ENCODE measurements at regions not wholly inside any gene's neighbourhood (a gene's known extent, or its start where the extent isn't known, plus 50 kb on each side); places are given as distances from the start of the nearest gene placed in this dataset.

- Histone ChIP-seq H3K4me1 (no peaks in the 10 kb centered on the region), H3K9me3 (no peaks in the 10 kb centered on the region), H3K27ac (no peak overlapping the region), H3K4me3 (no peak overlapping the region), H3K36me3 (no peaks in the 10 kb centered on the region), H3K27me3 (no peaks in the 10 kb centered on the region)
- no peak for DNase-seq (ENCODE audit: low spot score)
- TF ChIP-seq, protein P1, sequence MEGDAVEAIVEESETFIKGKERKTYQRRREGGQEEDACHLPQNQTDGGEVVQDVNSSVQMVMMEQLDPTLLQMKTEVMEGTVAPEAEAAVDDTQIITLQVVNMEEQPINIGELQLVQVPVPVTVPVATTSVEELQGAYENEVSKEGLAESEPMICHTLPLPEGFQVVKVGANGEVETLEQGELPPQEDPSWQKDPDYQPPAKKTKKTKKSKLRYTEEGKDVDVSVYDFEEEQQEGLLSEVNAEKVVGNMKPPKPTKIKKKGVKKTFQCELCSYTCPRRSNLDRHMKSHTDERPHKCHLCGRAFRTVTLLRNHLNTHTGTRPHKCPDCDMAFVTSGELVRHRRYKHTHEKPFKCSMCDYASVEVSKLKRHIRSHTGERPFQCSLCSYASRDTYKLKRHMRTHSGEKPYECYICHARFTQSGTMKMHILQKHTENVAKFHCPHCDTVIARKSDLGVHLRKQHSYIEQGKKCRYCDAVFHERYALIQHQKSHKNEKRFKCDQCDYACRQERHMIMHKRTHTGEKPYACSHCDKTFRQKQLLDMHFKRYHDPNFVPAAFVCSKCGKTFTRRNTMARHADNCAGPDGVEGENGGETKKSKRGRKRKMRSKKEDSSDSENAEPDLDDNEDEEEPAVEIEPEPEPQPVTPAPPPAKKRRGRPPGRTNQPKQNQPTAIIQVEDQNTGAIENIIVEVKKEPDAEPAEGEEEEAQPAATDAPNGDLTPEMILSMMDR (IDR thresholded peaks at IDR 0.05): no peak
These were observed 64.0 kb upstream of the THBS2 start for GRCh38 chr6:169317441-169318202.

DNA sequence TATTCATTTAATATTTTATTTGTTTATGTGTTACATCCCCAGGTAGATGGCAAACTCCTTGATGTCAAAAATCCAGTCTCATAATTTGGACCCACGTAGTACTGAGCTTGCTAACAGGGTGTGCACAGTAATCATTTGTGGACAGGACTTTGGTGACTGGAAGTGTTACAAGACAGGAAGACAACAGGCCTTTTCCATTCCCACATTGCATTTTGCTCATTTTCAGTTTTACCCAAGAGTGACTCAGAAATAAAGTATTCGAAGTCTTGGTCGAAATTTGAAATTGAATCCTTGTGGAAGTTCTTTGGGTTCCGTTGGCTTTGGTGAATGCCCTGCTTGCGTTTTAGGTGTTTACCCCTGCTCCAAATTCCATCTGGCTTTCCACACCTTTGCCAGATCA, 63.0 kb upstream of the THBS2 start:
- no peaks in the 10 kb centered on the region for H3K27me3 ChIP-seq
- no peaks in the 10 kb centered on the region for H3K36me3 ChIP-seq
- H3K4me1 ChIP-seq: no peaks in the 10 kb centered on the region
- DNase-seq (ENCODE audit: low spot score): no peak
- no peaks in the 10 kb centered on the region for H3K9me3 ChIP-seq
- TF ChIP-seq, protein P1 (IDR thresholded peaks at IDR 0.05): no peak
- H3K27ac ChIP-seq: no peak overlapping the region
- H3K4me3 ChIP-seq: no peak overlapping the region

GRCh38 chr6:169315830-169316614, 62.4 kb upstream of the THBS2 start:
- Histone ChIP-seq H3K4me1 (no peaks in the 10 kb centered on the region), H3K27ac (no peak overlapping the region), H3K36me3 (no peaks in the 10 kb centered on the region), H3K9me3 (no peaks in the 10 kb centered on the region), H3K4me3 (no peak overlapping the region), H3K27me3 (no peaks in the 10 kb centered on the region)
- TF ChIP-seq, protein P1 (IDR thresholded peaks at IDR 0.05): no peak
- DNase-seq (ENCODE audit: low spot score): no peak

DNA sequence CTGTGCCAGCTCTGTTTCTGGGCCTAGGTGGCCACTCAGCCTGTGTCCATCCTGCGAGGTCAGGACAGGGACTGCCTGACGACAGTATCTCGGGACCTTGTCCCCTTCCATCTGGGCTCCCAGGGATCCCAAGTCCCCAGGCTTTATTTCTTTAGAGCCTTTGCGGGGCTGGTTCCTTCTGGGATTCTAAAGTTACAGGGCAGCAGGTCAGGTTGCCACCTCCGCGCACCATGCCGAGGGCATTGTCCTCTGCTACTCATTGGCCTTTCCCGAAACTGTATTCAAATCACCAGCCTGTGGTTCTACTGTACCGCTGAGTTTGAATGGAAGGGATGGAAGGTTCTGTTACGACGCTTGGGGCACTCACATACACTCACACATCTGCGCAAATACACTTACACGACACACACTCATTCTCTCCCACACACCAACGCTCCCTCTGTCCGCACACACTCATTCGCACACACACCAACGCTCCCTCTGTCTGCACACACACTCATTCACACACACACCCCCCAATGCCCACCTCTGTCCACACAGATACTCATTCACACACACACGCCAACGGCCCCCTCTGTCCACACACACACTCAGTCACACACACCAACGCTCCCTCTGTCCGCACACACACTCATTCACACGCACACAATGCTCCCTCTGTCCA, 59.8 kb upstream of the THBS2 start:
- TF ChIP-seq, protein P1 (IDR thresholded peaks at IDR 0.05): no peak
- Histone ChIP-seq H3K4me1 (no peaks in the 10 kb centered on the region), H3K36me3 (no peaks in the 10 kb centered on the region)

DNA sequence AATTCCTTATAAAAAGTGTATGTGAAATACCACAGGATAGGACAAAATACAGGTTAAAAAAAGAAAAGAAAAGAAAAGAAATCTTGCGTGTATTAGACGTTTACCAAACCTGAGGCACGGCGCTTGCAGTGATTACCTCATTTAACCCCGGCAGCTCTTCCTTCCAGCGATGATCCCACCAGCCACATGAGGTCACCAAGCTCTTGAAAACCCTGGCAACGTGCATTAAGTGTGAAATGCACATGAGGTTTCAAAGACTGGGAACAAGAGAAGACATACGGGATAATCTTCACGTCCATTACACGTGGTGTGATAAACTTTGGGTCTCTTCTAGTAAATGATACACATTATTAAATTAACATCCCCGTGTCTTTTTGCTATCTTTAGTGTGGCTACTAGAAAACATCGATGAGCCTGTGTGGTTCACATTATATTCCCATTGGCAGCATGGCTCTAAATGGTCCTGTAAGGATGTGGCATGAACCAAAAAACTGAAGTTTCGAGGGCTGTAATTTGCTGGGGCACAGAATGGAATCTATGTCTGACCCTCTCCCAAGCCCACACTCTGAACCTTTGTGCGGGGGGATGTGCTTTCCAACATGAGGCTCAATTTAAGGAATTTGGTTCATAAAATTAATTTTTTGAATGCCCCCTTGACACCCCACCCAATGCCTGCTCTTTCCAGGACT, 59.2 kb upstream of the THBS2 start:
- Histone ChIP-seq H3K27ac (no peak overlapping the region), H3K36me3 (no peaks in the 10 kb centered on the region), H3K4me3 (no peak overlapping the region), H3K9me3 (no peaks in the 10 kb centered on the region), H3K4me1 (no peaks in the 10 kb centered on the region), H3K27me3 (no peaks in the 10 kb centered on the region)
- DNase-seq (ENCODE audit: low spot score): no peak
- TF ChIP-seq, protein P1 (IDR thresholded peaks at IDR 0.05): no peak

More for the DNA sequence above, 59.8 kb upstream of the THBS2 start:
- no peak for DNase-seq (ENCODE audit: low spot score)
- Histone ChIP-seq H3K27ac (no peak overlapping the region), H3K9me3 (no peaks in the 10 kb centered on the region), H3K4me3 (no peak overlapping the region), H3K27me3 (no peaks in the 10 kb centered on the region)
